ENCODE measurements at regions not wholly inside any gene's neighbourhood (a gene's known extent, or its start where the extent isn't known, plus 50 kb on each side); places are given as distances from the start of the nearest gene placed in this dataset.

DNA sequence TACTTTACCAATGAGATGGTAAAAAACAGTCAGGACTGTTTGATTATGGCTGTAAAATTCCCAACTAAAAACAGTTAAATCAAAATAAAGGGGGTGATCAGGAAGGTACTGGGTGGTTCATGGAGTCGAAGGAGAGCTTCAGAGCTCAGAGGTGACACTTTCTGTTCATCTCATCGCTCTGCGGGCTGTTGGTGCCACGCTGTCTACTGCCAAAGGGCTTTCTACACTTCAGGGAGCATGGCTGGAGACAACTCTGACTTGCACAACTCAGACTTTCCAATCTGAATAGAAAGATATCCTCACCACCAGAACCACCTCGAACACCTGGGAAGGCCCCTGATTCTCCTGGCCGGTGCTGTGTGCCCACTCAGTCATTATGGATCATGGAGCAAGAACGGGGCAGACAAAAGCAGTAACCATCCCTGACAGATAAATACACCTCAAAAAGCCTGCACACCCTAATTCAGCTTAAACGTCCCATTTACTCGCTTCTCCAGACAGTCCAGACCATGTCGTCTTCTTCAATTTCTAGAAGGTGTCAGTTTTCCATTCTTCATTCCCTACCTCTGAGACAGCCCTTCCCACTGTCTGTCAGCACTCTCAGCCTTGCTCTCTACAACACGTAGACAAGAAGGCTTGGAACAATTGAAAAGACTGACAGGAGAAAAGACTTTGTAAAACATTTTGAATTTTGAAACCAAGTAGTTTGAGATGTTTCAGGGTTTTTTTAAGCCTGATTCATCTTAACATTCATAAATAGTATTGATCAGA, 348.7 kb upstream of the NFE2L3 start:
- Histone ChIP-seq H3K27ac (ENCODE audit: low read depth in 1 of 2, low read length in 2 of 2) (no peak overlapping the region), H3K4me3 (ENCODE audit: low read length) (no peak overlapping the region), H3K27me3 (ENCODE audit: control insufficient read depth in 1 of 2, insufficient read depth in 2 of 2, low read length in 2 of 2) (peaks cover 0 to 5% of the 10 kb centered on the region in 2 experiments), H3K9me3 (ENCODE audit: control insufficient read depth in 1 of 2, insufficient read depth in 1 of 2, low read length in 2 of 2) (no peaks in the 10 kb centered on the region), H3K4me1 (ENCODE audit: insufficient read depth, low read length) (no peaks in the 10 kb centered on the region), H3K36me3 (ENCODE audit: insufficient read depth, low read length) (no peaks in the 10 kb centered on the region)
- ATAC-seq (ENCODE audit: poor library complexity) (no peak), DNase-seq (no peak)
- Mint-ChIP-seq H3K27ac (no peak overlapping the region), H3K9me3 (no peaks in the 10 kb centered on the region), H3K27me3 (peaks cover 28% of the 10 kb centered on the region), H3K4me1 (ENCODE audit: low read depth) (no peaks in the 10 kb centered on the region), H3K36me3 (ENCODE audit: low read depth) (no peaks in the 10 kb centered on the region), H3K4me3 (no peak overlapping the region)
- ChIA-PET CTCF (no interaction called here), POLR2A (no interaction called here)
- no peak for TF ChIP-seq CTCF (IDR thresholded peaks at IDR 0.05)
- intact Hi-C loops (cut with DNase I, micrococcal nuclease) = no loop called here

DNA sequence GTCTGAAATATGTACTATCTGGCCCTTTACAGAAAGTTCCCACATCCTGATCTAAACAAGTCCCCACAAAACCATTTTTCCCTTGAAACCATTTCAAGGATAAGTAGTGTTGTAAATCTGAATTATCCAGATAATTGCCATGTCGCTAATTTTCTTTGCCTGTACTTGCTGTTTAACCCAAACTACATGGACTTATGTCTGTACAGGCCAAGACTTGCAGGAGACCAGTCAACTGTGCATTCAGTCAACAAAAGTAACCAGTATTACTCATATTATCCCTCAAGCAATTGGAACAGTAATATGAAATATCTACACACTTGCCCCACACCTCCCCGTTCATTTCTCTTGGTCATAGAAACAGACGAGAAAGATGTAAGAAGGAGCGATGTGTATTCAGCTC, 347.8 kb upstream of the NFE2L3 start:
- Mint-ChIP-seq H3K27me3 (peaks cover 25% of the 10 kb centered on the region), H3K9me3 (no peaks in the 10 kb centered on the region), H3K4me3 (no peak overlapping the region), H3K4me1 (ENCODE audit: low read depth) (no peaks in the 10 kb centered on the region), H3K36me3 (ENCODE audit: low read depth) (no peaks in the 10 kb centered on the region), H3K27ac (no peak overlapping the region)
- DNase-seq (no peak), ATAC-seq (ENCODE audit: poor library complexity) (no peak)
- peaks cover 0 to 5% of the 10 kb centered on the region in 2 experiments for H3K27me3 ChIP-seq (ENCODE audit: control insufficient read depth in 1 of 2, insufficient read depth in 2 of 2, low read length in 2 of 2)
- no peak for TF ChIP-seq CTCF (IDR thresholded peaks at IDR 0.05)
- no peak overlapping the region for H3K27ac ChIP-seq (ENCODE audit: low read depth in 1 of 2, low read length in 2 of 2)
- POLR2A ChIA-PET = interaction anchor here (0.6 kb wide), 1 partner anchor 87 kb away, joined by 3 read pairs; no protein-coding TSS in a partner anchor
- H3K4me1 ChIP-seq (ENCODE audit: insufficient read depth, low read length) = no peaks in the 10 kb centered on the region
- CTCF ChIA-PET = no interaction called here
- no peaks in the 10 kb centered on the region for H3K9me3 ChIP-seq (ENCODE audit: control insufficient read depth in 1 of 2, insufficient read depth in 1 of 2, low read length in 2 of 2)
- H3K36me3 ChIP-seq (ENCODE audit: insufficient read depth, low read length) = no peaks in the 10 kb centered on the region
- intact Hi-C loops (cut with DNase I, micrococcal nuclease) = no loop called here
- H3K4me3 ChIP-seq (ENCODE audit: low read length) = no peak overlapping the region

DNA sequence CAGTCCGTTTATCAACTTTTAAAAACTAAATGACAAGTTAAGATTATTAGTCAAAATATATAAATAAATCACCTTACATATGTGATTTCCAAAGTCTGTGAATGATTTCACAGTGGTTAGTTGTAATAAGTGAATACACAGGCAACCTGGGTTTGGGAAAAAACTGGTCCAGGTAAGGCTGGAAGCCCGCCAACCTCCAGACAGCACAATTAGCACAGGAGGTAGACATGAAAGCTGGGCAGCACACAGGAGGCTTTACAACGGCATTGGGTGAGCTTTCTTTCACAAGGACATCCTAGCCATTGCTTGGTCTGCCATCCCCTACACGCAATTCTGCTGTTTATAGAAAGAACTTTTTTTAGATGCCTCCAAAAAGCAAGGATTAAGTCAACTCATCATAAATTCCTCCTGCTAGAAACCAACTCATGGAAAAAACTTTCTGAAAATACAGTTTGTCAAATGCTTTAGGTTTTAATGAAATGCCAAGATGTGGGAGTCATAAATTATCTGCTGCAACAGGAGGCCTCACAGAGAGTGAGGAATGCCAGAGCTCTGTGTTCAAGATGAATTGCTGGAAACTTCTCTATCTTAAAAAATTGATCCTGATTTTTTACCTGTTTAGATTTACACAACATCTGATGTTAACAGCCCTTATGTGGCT, 346.8 kb upstream of the NFE2L3 start:
- Histone ChIP-seq H3K27me3 (ENCODE audit: control insufficient read depth in 1 of 2, insufficient read depth in 2 of 2, low read length in 2 of 2) (peaks cover 0 to 5% of the 10 kb centered on the region in 2 experiments), H3K27ac (ENCODE audit: low read depth in 1 of 2, low read length in 2 of 2) (no peak overlapping the region), H3K36me3 (ENCODE audit: insufficient read depth, low read length) (no peaks in the 10 kb centered on the region), H3K9me3 (ENCODE audit: control insufficient read depth in 1 of 2, insufficient read depth in 1 of 2, low read length in 2 of 2) (no peaks in the 10 kb centered on the region), H3K4me1 (ENCODE audit: insufficient read depth, low read length) (no peaks in the 10 kb centered on the region), H3K4me3 (ENCODE audit: low read length) (no peak overlapping the region)
- ChIA-PET CTCF (no interaction called here), POLR2A (no interaction called here)
- H3K4me3 Mint-ChIP-seq = no peak overlapping the region
- H3K9me3 Mint-ChIP-seq = no peaks in the 10 kb centered on the region
- no peaks in the 10 kb centered on the region for H3K4me1 Mint-ChIP-seq (ENCODE audit: low read depth)
- intact Hi-C loops (cut with DNase I, micrococcal nuclease) = no loop called here
- no peak for ATAC-seq (ENCODE audit: poor library complexity)
- peaks cover 25% of the 10 kb centered on the region for H3K27me3 Mint-ChIP-seq
- H3K36me3 Mint-ChIP-seq (ENCODE audit: low read depth) = no peaks in the 10 kb centered on the region
- DNase-seq = no peak
- no peak overlapping the region for H3K27ac Mint-ChIP-seq
- TF ChIP-seq CTCF (IDR thresholded peaks at IDR 0.05) = no peak
